ENCODE measurements at regions not wholly inside any gene's neighbourhood (a gene's known extent, or its start where the extent isn't known, plus 50 kb on each side); places are given as distances from the start of the nearest gene placed in this dataset.

DNA sequence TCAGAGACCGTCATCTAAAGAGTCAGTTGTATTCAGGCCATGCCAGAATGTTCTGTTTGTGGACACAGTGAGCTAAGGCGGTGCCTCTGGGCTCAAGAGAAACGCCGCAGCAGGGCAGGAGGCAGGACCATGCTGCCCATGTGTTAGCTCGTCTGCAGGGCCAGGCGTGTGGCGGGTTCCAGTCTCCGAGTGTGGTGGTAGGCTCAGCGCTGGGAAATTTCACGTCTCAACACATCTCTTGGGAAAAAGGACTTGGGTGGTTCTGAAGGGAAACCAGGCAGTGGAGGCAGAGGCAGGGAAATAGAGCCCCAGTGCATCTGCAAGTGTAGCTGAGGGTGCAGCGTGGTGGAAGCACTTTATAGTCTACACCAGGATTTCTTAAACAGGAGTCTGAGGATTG is 56.9 kb upstream of the TAGAP start:
- DNase-seq (ENCODE audit: low read depth, low spot score) = no peak
- Histone ChIP-seq H3K9me1 (replicated peaks; ENCODE audit: control insufficient read depth, extremely low read depth, insufficient read depth, low read length) (no peaks in the 10 kb centered on the region), H3K27me3 (ENCODE audit: control insufficient read depth in 2 of 2, insufficient read depth in 2 of 2, low read length in 2 of 2) (peaks cover 0 to 2% of the 10 kb centered on the region in 2 experiments), H3K4me1 (ENCODE audit: control insufficient read depth, extremely low read depth, insufficient read depth, low read length) (no peaks in the 10 kb centered on the region), H2AFZ (ENCODE audit: low read depth, low read length) (no peak overlapping the region), H4K20me1 (replicated peaks; ENCODE audit: control insufficient read depth, extremely low read depth, insufficient read depth, low read length) (no peaks in the 10 kb centered on the region), H3K4me2 (ENCODE audit: insufficient read depth, low read length) (no peak overlapping the region), H3K9ac (replicated peaks; ENCODE audit: extremely low read depth, insufficient read depth, low read length) (no peak overlapping the region), H3K27ac (ENCODE audit: insufficient read depth, low read depth, low read length) (no peak overlapping the region), H3K36me3 (ENCODE audit: control insufficient read depth in 2 of 2, extremely low read depth in 1 of 2, insufficient read depth in 2 of 2, low read length in 2 of 2) (no peaks in the 10 kb centered on the region), H3K79me2 (ENCODE audit: control insufficient read depth, insufficient read depth, low read length) (no peaks in the 10 kb centered on the region), H3K9me3 (replicated peaks; ENCODE audit: control insufficient read depth, insufficient read depth, low read length) (no peaks in the 10 kb centered on the region), H3K4me3 (replicated peaks in 1 of 3; ENCODE audit: insufficient read depth in 1 of 3, low read depth in 1 of 3, low read length in 3 of 3) (no peak overlapping the region)
- no peak for FAIRE-seq
- POLR2A ChIA-PET = no interaction called here
- CTCF ChIA-PET = no interaction called here
- intact Hi-C loops (cut with micrococcal nuclease) (no loop called here), dilution Hi-C loops (cut with MboI; ENCODE audit: extremely low pct_ligation_motif_present, low sequenced_read_pairs) (no loop called here)
- no TSS peak for BruUV-seq (replicated peaks)
- no peak for TF ChIP-seq CTCF (IDR thresholded peaks at IDR 0.05; ENCODE audit: extremely low read depth in 1 of 2, insufficient read depth in 1 of 2, low read depth in 1 of 2, low read length in 2 of 2)
- no peak for TF ChIP-seq POLR2A (IDR thresholded peaks at IDR 0.05; ENCODE audit: low read depth, low read length)
- TF ChIP-seq JUN (IDR thresholded peaks at IDR 0.05; ENCODE audit: borderline replicate concordance, insufficient read depth, insufficient read length, low read depth) = no peak
- TF ChIP-seq GATA2 (IDR thresholded peaks at IDR 0.05; ENCODE audit: insufficient read depth, insufficient read length, low read depth, low read length) = no peak
- TF ChIP-seq EZH2 (IDR thresholded peaks at IDR 0.05; ENCODE audit: borderline replicate concordance, low read depth, low read length, severe bottlenecking) = no peak
- TF ChIP-seq FOS (IDR thresholded peaks at IDR 0.05; ENCODE audit: borderline replicate concordance, insufficient read depth, low read length) = no peak
- TF ChIP-seq, protein P1, sequence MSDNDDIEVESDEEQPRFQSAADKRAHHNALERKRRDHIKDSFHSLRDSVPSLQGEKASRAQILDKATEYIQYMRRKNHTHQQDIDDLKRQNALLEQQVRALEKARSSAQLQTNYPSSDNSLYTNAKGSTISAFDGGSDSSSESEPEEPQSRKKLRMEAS (IDR thresholded peaks at IDR 0.05; ENCODE audit: insufficient read depth, insufficient read length) = no peak
- TF ChIP-seq POLR2AphosphoS5 (IDR thresholded peaks at IDR 0.05; ENCODE audit: insufficient read depth, low read depth, low read length) = no peak
- no peak for TF ChIP-seq MYC (IDR thresholded peaks at IDR 0.05; ENCODE audit: low read depth, low read length)
